ENCODE measurements at regions not wholly inside any gene's neighbourhood (a gene's known extent, or its start where the extent isn't known, plus 50 kb on each side); places are given as distances from the start of the nearest gene placed in this dataset.

DNA sequence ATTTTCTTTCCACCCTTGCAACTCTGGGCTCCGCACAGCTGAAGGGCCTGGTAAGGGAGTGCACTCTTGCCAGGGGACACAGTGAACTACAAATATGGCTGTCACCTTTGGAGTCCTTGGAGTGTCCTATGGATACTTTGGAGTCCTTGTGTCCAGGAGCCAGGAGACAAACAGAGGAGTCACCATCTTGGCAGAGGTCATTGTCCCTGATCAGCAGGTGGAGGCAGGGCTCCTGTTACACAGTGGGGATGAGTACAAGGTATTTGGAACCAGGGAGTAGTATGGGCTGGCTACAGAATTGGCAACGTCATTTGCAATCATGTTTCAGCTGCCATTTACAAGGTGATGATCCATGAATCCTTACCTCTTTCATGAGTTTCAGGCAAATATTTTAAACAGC, 132.5 kb downstream of the FAM161A start:
- Histone ChIP-seq H3K27ac (no peak overlapping the region), H3K27me3 (ENCODE audit: insufficient read depth, low read depth, severe bottlenecking) (no peaks in the 10 kb centered on the region), H3K9me3 (ENCODE audit: severe bottlenecking) (no peaks in the 10 kb centered on the region), H3K4me3 (ENCODE audit: low read depth, low read length) (no peak overlapping the region), H3K36me3 (no peaks in the 10 kb centered on the region)
- TF ChIP-seq, protein P1, sequence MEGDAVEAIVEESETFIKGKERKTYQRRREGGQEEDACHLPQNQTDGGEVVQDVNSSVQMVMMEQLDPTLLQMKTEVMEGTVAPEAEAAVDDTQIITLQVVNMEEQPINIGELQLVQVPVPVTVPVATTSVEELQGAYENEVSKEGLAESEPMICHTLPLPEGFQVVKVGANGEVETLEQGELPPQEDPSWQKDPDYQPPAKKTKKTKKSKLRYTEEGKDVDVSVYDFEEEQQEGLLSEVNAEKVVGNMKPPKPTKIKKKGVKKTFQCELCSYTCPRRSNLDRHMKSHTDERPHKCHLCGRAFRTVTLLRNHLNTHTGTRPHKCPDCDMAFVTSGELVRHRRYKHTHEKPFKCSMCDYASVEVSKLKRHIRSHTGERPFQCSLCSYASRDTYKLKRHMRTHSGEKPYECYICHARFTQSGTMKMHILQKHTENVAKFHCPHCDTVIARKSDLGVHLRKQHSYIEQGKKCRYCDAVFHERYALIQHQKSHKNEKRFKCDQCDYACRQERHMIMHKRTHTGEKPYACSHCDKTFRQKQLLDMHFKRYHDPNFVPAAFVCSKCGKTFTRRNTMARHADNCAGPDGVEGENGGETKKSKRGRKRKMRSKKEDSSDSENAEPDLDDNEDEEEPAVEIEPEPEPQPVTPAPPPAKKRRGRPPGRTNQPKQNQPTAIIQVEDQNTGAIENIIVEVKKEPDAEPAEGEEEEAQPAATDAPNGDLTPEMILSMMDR (IDR thresholded peaks at IDR 0.05; ENCODE audit: low read depth, low read length) = no peak
- DNase-seq = no peak

DNA sequence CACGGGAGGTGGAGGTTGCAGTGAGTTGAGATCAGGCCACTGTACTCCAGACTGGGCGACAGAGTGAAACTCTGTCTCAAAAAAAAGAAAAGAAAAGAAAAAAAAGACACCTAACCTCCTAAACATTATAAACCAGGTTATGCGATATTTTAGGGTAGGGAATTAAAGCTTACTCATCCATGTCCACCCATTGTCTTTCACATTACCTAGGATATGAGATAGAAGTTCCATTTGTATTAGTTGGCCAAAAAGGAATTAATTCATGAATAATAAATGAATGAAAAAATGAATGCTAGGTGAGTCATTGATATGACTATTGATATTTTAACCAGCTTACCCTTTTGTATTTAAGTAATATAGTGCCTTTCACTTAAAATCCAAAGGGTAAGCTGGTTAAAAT, 132.9 kb downstream of the FAM161A start:
- H3K36me3 ChIP-seq = no peaks in the 10 kb centered on the region
- no peaks in the 10 kb centered on the region for H3K27me3 ChIP-seq (ENCODE audit: insufficient read depth, low read depth, severe bottlenecking)
- no peak overlapping the region for H3K27ac ChIP-seq
- TF ChIP-seq, protein P1 (IDR thresholded peaks at IDR 0.05; ENCODE audit: low read depth, low read length) = no peak
- no peak for DNase-seq
- no peak overlapping the region for H3K4me3 ChIP-seq (ENCODE audit: low read depth, low read length)
- no peaks in the 10 kb centered on the region for H3K9me3 ChIP-seq (ENCODE audit: severe bottlenecking)

GRCh38 chr2:61718965-61719364, 134.9 kb downstream of the FAM161A start:
- no peaks in the 10 kb centered on the region for H3K9me3 ChIP-seq (ENCODE audit: severe bottlenecking)
- DNase-seq = no peak
- no peak overlapping the region for H3K4me3 ChIP-seq (ENCODE audit: low read depth, low read length)
- H3K36me3 ChIP-seq = no peaks in the 10 kb centered on the region
- H3K27ac ChIP-seq = no peak overlapping the region
- TF ChIP-seq, protein P1 (IDR thresholded peaks at IDR 0.05; ENCODE audit: low read depth, low read length) = no peak
- no peaks in the 10 kb centered on the region for H3K27me3 ChIP-seq (ENCODE audit: insufficient read depth, low read depth, severe bottlenecking)

DNA sequence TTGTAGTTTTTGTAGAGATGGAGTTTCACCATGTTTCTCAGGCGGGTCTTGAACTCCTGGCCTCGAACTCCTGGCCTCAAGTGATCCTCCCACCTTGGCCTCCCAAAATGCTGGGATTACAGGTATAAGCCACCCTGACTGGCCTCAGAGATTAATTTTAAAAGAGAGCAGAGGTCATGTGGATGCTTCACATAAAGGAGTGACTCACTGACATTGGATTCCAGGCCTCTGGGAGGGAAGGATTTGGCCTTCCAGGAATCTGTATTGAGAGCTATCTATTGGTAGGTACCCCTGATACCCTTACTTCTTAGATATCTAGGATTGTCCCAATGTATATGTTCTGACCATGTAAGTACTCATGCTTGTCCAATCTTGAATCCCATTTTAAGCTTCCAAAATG, 138.4 kb downstream of the FAM161A start:
- Histone ChIP-seq H3K9me3 (ENCODE audit: severe bottlenecking) (no peaks in the 10 kb centered on the region), H3K27me3 (ENCODE audit: insufficient read depth, low read depth, severe bottlenecking) (no peaks in the 10 kb centered on the region), H3K27ac (no peak overlapping the region), H3K36me3 (no peaks in the 10 kb centered on the region), H3K4me3 (ENCODE audit: low read depth, low read length) (no peak overlapping the region)
- no peak for DNase-seq
- TF ChIP-seq, protein P1 (IDR thresholded peaks at IDR 0.05; ENCODE audit: low read depth, low read length) = no peak

DNA sequence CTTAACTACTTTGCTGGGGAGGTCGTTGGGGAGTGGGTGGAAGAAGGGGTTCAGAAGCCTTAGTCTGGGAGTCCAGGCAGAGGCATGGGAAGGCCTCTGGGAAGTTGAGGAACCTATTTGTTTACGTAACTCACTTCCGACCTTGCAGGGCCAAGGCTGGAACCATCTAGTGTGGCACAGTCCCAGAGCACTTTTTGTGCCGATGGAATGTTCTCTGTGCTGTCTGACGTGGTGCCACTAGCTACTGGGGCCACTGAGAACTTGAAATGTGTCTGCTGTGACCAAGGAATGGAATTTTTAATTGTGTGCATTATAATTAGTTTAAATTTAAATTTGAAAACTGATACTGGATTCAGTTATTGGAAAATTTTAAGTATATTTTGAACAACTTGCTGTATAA, 139.7 kb downstream of the FAM161A start:
- DNase-seq = no peak
- Histone ChIP-seq H3K36me3 (no peaks in the 10 kb centered on the region), H3K27me3 (ENCODE audit: insufficient read depth, low read depth, severe bottlenecking) (no peaks in the 10 kb centered on the region), H3K4me3 (ENCODE audit: low read depth, low read length) (no peak overlapping the region), H3K27ac (no peak overlapping the region), H3K9me3 (ENCODE audit: severe bottlenecking) (no peaks in the 10 kb centered on the region)
- TF ChIP-seq, protein P1 (IDR thresholded peaks at IDR 0.05; ENCODE audit: low read depth, low read length) = no peak

DNA sequence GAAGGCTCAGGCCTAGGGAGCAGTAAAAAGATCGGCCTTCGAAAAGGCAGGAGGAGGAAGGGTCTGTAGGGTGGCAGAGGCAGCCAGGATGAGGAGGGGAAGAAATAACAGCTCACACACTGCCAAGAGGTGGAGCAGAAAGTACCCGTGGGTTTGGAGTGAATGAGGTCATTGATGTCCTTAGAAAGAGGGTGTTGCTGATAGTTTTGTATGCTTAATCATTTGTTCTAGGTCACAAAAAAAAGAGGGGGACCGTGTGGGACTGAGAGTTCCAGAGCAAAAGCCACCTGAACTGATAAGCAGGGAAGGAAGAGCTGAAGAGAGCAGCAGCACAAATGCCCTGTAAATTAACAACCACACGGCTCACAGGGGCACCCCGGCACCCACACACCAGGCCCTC, 140.4 kb downstream of the FAM161A start:
- no peak overlapping the region for H3K4me3 ChIP-seq (ENCODE audit: low read depth, low read length)
- H3K27me3 ChIP-seq (ENCODE audit: insufficient read depth, low read depth, severe bottlenecking) = no peaks in the 10 kb centered on the region
- no peaks in the 10 kb centered on the region for H3K36me3 ChIP-seq
- H3K27ac ChIP-seq = no peak overlapping the region
- TF ChIP-seq, protein P1 (IDR thresholded peaks at IDR 0.05; ENCODE audit: low read depth, low read length) = no peak
- H3K9me3 ChIP-seq (ENCODE audit: severe bottlenecking) = no peaks in the 10 kb centered on the region
- DNase-seq = no peak
